ENCODE measurements at regions not wholly inside any gene's neighbourhood (a gene's known extent, or its start where the extent isn't known, plus 50 kb on each side); places are given as distances from the start of the nearest gene placed in this dataset.
A peak's percentile ranks its signal among the peaks of the same experiment; 100 is the strongest.

- POLR2A ChIA-PET: no interaction called here
- no peaks in the 10 kb centered on the region for H3K36me3 Mint-ChIP-seq (ENCODE audit: low read depth)
- no peak for DNase-seq
- no peaks in the 10 kb centered on the region for H3K27me3 Mint-ChIP-seq
- H3K9me3 Mint-ChIP-seq: peaks cover 2% of the 10 kb centered on the region
- no peak overlapping the region for H3K27ac Mint-ChIP-seq
- CTCF ChIA-PET: no interaction called here
- TF ChIP-seq CTCF (IDR thresholded peaks at IDR 0.05): no peak
- intact Hi-C loops (cut with micrococcal nuclease): no loop called here
- no peak overlapping the region for H3K4me3 Mint-ChIP-seq
- no peaks in the 10 kb centered on the region for H3K4me1 Mint-ChIP-seq (ENCODE audit: low read depth)
- no peak for ATAC-seq
Observed at GRCh38 chr2:83229443-83229842, 1229.6 kb downstream of the SUCLG1 start.

GRCh38 chr2:83224591-83225200 lies 1234.4 kb downstream of the SUCLG1 start:
- intact Hi-C loops (cut with micrococcal nuclease): no loop called here
- DNase-seq: no peak
- Mint-ChIP-seq H3K9me3 (peaks cover 1% of the 10 kb centered on the region), H3K4me1 (ENCODE audit: low read depth) (no peaks in the 10 kb centered on the region), H3K27me3 (no peaks in the 10 kb centered on the region), H3K4me3 (no peak overlapping the region), H3K27ac (no peak overlapping the region), H3K36me3 (ENCODE audit: low read depth) (no peaks in the 10 kb centered on the region)
- ATAC-seq: no peak
- TF ChIP-seq CTCF (IDR thresholded peaks at IDR 0.05): no peak
- ChIA-PET POLR2A (no interaction called here), CTCF (no interaction called here)

GRCh38 chr2:83221258-83221657 lies 1237.8 kb downstream of the SUCLG1 start:
- ATAC-seq: no peak

GRCh38 chr2:83217854-83218253 lies 1241.2 kb downstream of the SUCLG1 start:
- intact Hi-C loops (cut with micrococcal nuclease): no loop called here
- Mint-ChIP-seq H3K36me3 (ENCODE audit: low read depth) (no peaks in the 10 kb centered on the region), H3K4me1 (ENCODE audit: low read depth) (no peaks in the 10 kb centered on the region), H3K9me3 (peaks cover 1% of the 10 kb centered on the region), H3K4me3 (no peak overlapping the region), H3K27me3 (no peaks in the 10 kb centered on the region), H3K27ac (no peak overlapping the region)
- DNase-seq: no peak
- CTCF ChIA-PET: no interaction called here
- POLR2A ChIA-PET: no interaction called here
- no peak for TF ChIP-seq CTCF (IDR thresholded peaks at IDR 0.05)
- no peak for ATAC-seq

More at GRCh38 chr2:83221258-83221657, 1237.8 kb downstream of the SUCLG1 start:
- no peak for TF ChIP-seq CTCF (IDR thresholded peaks at IDR 0.05)
- Mint-ChIP-seq H3K27ac (no peak overlapping the region), H3K4me3 (no peak overlapping the region), H3K27me3 (no peaks in the 10 kb centered on the region), H3K36me3 (ENCODE audit: low read depth) (no peaks in the 10 kb centered on the region), H3K4me1 (ENCODE audit: low read depth) (no peaks in the 10 kb centered on the region), H3K9me3 (peaks cover 1% of the 10 kb centered on the region)
- intact Hi-C loops (cut with micrococcal nuclease): no loop called here
- POLR2A ChIA-PET: no interaction called here
- CTCF ChIA-PET: no interaction called here
- no peak for DNase-seq

- Mint-ChIP-seq H3K9me3 (peaks cover 2% of the 10 kb centered on the region), H3K27ac (no peak overlapping the region), H3K4me3 (no peak overlapping the region), H3K4me1 (ENCODE audit: low read depth) (no peaks in the 10 kb centered on the region), H3K36me3 (ENCODE audit: low read depth) (no peaks in the 10 kb centered on the region), H3K27me3 (no peaks in the 10 kb centered on the region)
- peak; percentile 25 for TF ChIP-seq CTCF (IDR thresholded peaks at IDR 0.05)
- intact Hi-C loops (cut with micrococcal nuclease): no loop called here
- CTCF ChIA-PET: no interaction called here
- ATAC-seq (no peak), DNase-seq (no peak)
- POLR2A ChIA-PET: no interaction called here
Observed at GRCh38 chr2:83196225-83196624, 1262.9 kb downstream of the SUCLG1 start.

Measured in activated CD8-positive, alpha-beta T cell treated with anti-CD3 and anti-CD28 coated beads for 36 hours (primary cell).